Upper lobe of right lung (tissue), 1 donor: ENCODE measurements at regions not wholly inside any gene's neighbourhood (a gene's known extent, or its start where the extent isn't known, plus 50 kb on each side); places are given as distances from the start of the nearest gene placed in this dataset.

ENCODE experiments used
- ATAC-seq: fragments of 200-7000 bp; cut with Tn5 transposase; one replicate; pipeline ENCODE4 v1.9.1; 2020; ENCODE audit warnings: mild to moderate bottlenecking, moderate library complexity
- DNase-seq: peaks from one replicate; pipeline ENCODE4 v3.0.0-alpha.2; 2020
- H3K27ac ChIP-seq: fragments of 200-600 bp; one replicate; pipeline ENCODE4 v1.8.0; 2022
- H3K27me3 ChIP-seq: fragments of 200-600 bp; one replicate; pipeline ENCODE4 v1.8.0; 2022; ENCODE audit warnings: mild to moderate bottlenecking
- H3K36me3 ChIP-seq: fragments of 200-600 bp; one replicate; pipeline ENCODE4 v1.8.0; 2022
- H3K4me1 ChIP-seq: fragments of 200-600 bp; one replicate; pipeline ENCODE4 v1.8.0; 2022
- H3K4me3 ChIP-seq: fragments of 200-600 bp; one replicate; pipeline ENCODE4 v1.8.0; 2022; ENCODE audit warnings: mild to moderate bottlenecking
- H3K9me3 ChIP-seq: fragments of 200-600 bp; one replicate; pipeline ENCODE4 v1.8.0; 2022
- CTCF ChIP-seq: fragments of 200-600 bp; IDR thresholded peaks from one replicate; pipeline ENCODE4 v1.8.0; 2022; ENCODE audit warnings: antibody characterized with exemption
- intact Hi-C: fragments of 100-400 bp; cut with DNase I; formaldehyde crosslinking; loops from one replicate; pipeline ENCODE4 v1.11.0; 2022
- donor health status: DM: no; HTN: yes; CAD: no; lungs with severe emphysema.

- Histone ChIP-seq H3K27ac (no peak overlapping the region), H3K4me1 (no peaks in the 10 kb centered on the region), H3K4me3 (no peak overlapping the region), H3K27me3 (no peaks in the 10 kb centered on the region), H3K9me3 (no peaks in the 10 kb centered on the region), H3K36me3 (no peaks in the 10 kb centered on the region)
- DNase-seq = no peak
- no peak for TF ChIP-seq CTCF
- no peak for ATAC-seq
- intact Hi-C loops = no loop called here
Measured at GRCh38 chr16:48487287-48487686, 102.1 kb upstream of the SIAH1 start.

GRCh38 chr16:48481772-48482171 lies 96.6 kb upstream of the SIAH1 start:
- Histone ChIP-seq H3K4me3 (no peak overlapping the region), H3K27ac (no peak overlapping the region), H3K27me3 (no peaks in the 10 kb centered on the region), H3K9me3 (no peaks in the 10 kb centered on the region), H3K36me3 (no peaks in the 10 kb centered on the region), H3K4me1 (peaks cover 3% of the 10 kb centered on the region)
- ATAC-seq = no peak
- TF ChIP-seq CTCF = no peak
- DNase-seq = no peak
- intact Hi-C loops = no loop called here

GRCh38 chr16:48481211-48481610 lies 96.0 kb upstream of the SIAH1 start:
- intact Hi-C loops = no loop called here
- Histone ChIP-seq H3K9me3 (no peaks in the 10 kb centered on the region), H3K27ac (no peak overlapping the region), H3K27me3 (no peaks in the 10 kb centered on the region), H3K4me3 (no peak overlapping the region), H3K4me1 (peaks cover 3% of the 10 kb centered on the region), H3K36me3 (no peaks in the 10 kb centered on the region)
- ATAC-seq (no peak), DNase-seq (no peak)
- TF ChIP-seq CTCF = no peak

GRCh38 chr16:48479955-48480354 lies 94.7 kb upstream of the SIAH1 start:
- Histone ChIP-seq H3K4me1 (peaks cover 3% of the 10 kb centered on the region), H3K4me3 (no peak overlapping the region), H3K36me3 (no peaks in the 10 kb centered on the region), H3K27me3 (no peaks in the 10 kb centered on the region), H3K27ac (no peak overlapping the region), H3K9me3 (no peaks in the 10 kb centered on the region)
- TF ChIP-seq CTCF = no peak
- DNase-seq (no peak), ATAC-seq (peak; percentile 54)
- intact Hi-C loops = no loop called here

- no peak for ATAC-seq
- Histone ChIP-seq H3K27ac (no peak overlapping the region), H3K4me1 (peaks cover 3% of the 10 kb centered on the region), H3K4me3 (no peak overlapping the region), H3K36me3 (no peaks in the 10 kb centered on the region), H3K9me3 (no peaks in the 10 kb centered on the region), H3K27me3 (no peaks in the 10 kb centered on the region)
- no peak for TF ChIP-seq CTCF
- no peak for DNase-seq
- intact Hi-C loops = no loop called here
Measured at GRCh38 chr16:48479329-48479728, 94.1 kb upstream of the SIAH1 start.

- no peak overlapping the region for H3K27ac ChIP-seq
- H3K9me3 ChIP-seq = no peaks in the 10 kb centered on the region
- TF ChIP-seq CTCF = no peak
- ATAC-seq (no peak), DNase-seq (no peak)
- no peaks in the 10 kb centered on the region for H3K36me3 ChIP-seq
- H3K27me3 ChIP-seq = no peaks in the 10 kb centered on the region
- no peak overlapping the region for H3K4me3 ChIP-seq
- intact Hi-C loops = no loop called here
- H3K4me1 ChIP-seq = peaks cover 3% of the 10 kb centered on the region
Measured at GRCh38 chr16:48478393-48478792, 93.2 kb upstream of the SIAH1 start.
